Erythroblast (primary cell): ENCODE measurements at regions not wholly inside any gene's neighbourhood (a gene's known extent, or its start where the extent isn't known, plus 50 kb on each side); places are given as distances from the start of the nearest gene placed in this dataset.

ENCODE experiments used
- GATA1 ChIP-seq: IDR thresholded peaks from 2 replicates; pipeline ENCODE4 v1.6.1; 2011; ENCODE audit warnings: low read depth, mild to moderate bottlenecking, control low read depth, low read length, moderate library complexity
- POLR2A ChIP-seq: IDR thresholded peaks from 2 replicates; pipeline ENCODE4 v1.6.1; 2011; ENCODE audit warnings: mild to moderate bottlenecking, low read length

DNA sequence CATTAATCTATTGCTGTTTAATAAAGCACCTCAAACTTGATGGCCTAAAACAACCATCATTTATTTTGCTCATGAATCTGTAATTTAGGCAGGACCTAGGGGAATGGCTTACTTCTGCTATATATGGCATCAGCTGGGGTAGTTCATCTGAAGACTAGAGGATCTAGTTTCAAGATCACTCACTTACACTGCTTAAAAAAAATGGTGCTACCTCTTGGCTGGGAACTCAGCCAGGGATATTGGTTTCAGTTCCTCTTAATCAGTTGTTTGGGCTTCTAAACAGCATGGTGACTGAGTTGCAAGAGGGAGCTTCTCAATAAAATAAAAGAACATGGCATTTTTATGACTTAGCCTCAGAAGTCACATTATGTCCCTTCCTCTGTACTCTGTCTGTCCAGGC, 142.0 kb downstream of the FAM114A2 start:
- no peak for TF ChIP-seq POLR2A
- TF ChIP-seq GATA1 = no peak
